H7 (cell line): ENCODE measurements at regions not wholly inside any gene's neighbourhood (a gene's known extent, or its start where the extent isn't known, plus 50 kb on each side); places are given as distances from the start of the nearest gene placed in this dataset.
"Not testable (repeated sequence)": the region's sequence is repeated elsewhere in the genome, so short reads cannot be mapped to it uniquely, and the experiment has no call there.

Source experiments
- DNase-seq: peaks from one replicate; pipeline ENCODE4 v3.0.0; 2012
- H3K27me3 ChIP-seq: 2 replicates; pipeline ENCODE4 v1.6.0; 2011; ENCODE audit warnings: mild to moderate bottlenecking, low read length; ENCODE audit not compliant: control insufficient read depth, insufficient read depth
- H3K36me3 ChIP-seq: replicated peaks from 2 replicates; pipeline ENCODE4 v1.5.1; 2011; ENCODE audit warnings: low read length; ENCODE audit not compliant: control insufficient read depth, insufficient read depth
- H3K4me3 ChIP-seq: 2 replicates; pipeline ENCODE4 v1.5.1; 2011; ENCODE audit warnings: low read depth, mild to moderate bottlenecking, control low read depth, low read length, moderate library complexity; ENCODE audit not compliant: insufficient read depth

GRCh38 chr7:48780862-48781261 is 143.5 kb upstream of the CDC14C start:
- Histone ChIP-seq H3K27me3 (no peaks in the 10 kb centered on the region), H3K4me3 (no peak overlapping the region), H3K36me3 (no peaks in the 10 kb centered on the region)
- no peak for DNase-seq

GRCh38 chr7:48781752-48782151 is 142.6 kb upstream of the CDC14C start:
- no peaks in the 10 kb centered on the region for H3K27me3 ChIP-seq
- H3K36me3 ChIP-seq = no peaks in the 10 kb centered on the region
- DNase-seq = no peak
- H3K4me3 ChIP-seq = no peak overlapping the region

- Histone ChIP-seq H3K4me3 (no peak overlapping the region), H3K27me3 (no peaks in the 10 kb centered on the region), H3K36me3 (no peaks in the 10 kb centered on the region)
- no peak for DNase-seq
These were observed 141.8 kb upstream of the CDC14C start for GRCh38 chr7:48782511-48782910.

GRCh38 chr7:48786951-48787350 is 137.4 kb upstream of the CDC14C start:
- no peaks in the 10 kb centered on the region for H3K36me3 ChIP-seq
- no peak for DNase-seq
- H3K27me3 ChIP-seq = no peaks in the 10 kb centered on the region
- no peak overlapping the region for H3K4me3 ChIP-seq

- H3K4me3 ChIP-seq = no peak overlapping the region
These were observed 121.1 kb upstream of the CDC14C start for GRCh38 chr7:48803250-48803649.

GRCh38 chr7:48806731-48807130 is 117.6 kb upstream of the CDC14C start:
- no peak overlapping the region for H3K4me3 ChIP-seq
- no peak for DNase-seq

More at GRCh38 chr7:48803250-48803649, 121.1 kb upstream of the CDC14C start:
- Histone ChIP-seq H3K27me3 (no peaks in the 10 kb centered on the region), H3K36me3 (no peaks in the 10 kb centered on the region)
- no peak for DNase-seq

GRCh38 chr7:48811071-48811470 is 113.3 kb upstream of the CDC14C start:
- Histone ChIP-seq H3K36me3 (no peaks in the 10 kb centered on the region), H3K4me3 (no peak overlapping the region), H3K27me3 (no peaks in the 10 kb centered on the region)
- DNase-seq = no peak

More at GRCh38 chr7:48806731-48807130, 117.6 kb upstream of the CDC14C start:
- H3K27me3 ChIP-seq = no peaks in the 10 kb centered on the region
- H3K36me3 ChIP-seq = no peaks in the 10 kb centered on the region

GRCh38 chr7:48813472-48813871 is 110.9 kb upstream of the CDC14C start:
- DNase-seq = no peak
- H3K36me3 ChIP-seq = no peaks in the 10 kb centered on the region
- H3K4me3 ChIP-seq = no peak overlapping the region
- no peaks in the 10 kb centered on the region for H3K27me3 ChIP-seq

- no peak for DNase-seq
- Histone ChIP-seq H3K27me3 (no peaks in the 10 kb centered on the region), H3K36me3 (no peaks in the 10 kb centered on the region), H3K4me3 (no peak overlapping the region)
These were observed 102.2 kb upstream of the CDC14C start for GRCh38 chr7:48822138-48822537.

- H3K36me3 ChIP-seq = no peaks in the 10 kb centered on the region
- no peak for DNase-seq
- no peaks in the 10 kb centered on the region for H3K27me3 ChIP-seq
- no peak overlapping the region for H3K4me3 ChIP-seq
These were observed 92.0 kb upstream of the CDC14C start for GRCh38 chr7:48832303-48832845.

GRCh38 chr7:48837266-48837665 is 87.1 kb upstream of the CDC14C start:
- Histone ChIP-seq H3K4me3 (no peak overlapping the region), H3K36me3 (no peaks in the 10 kb centered on the region), H3K27me3 (no peaks in the 10 kb centered on the region)
- no peak for DNase-seq

GRCh38 chr7:48839108-48839507 is 85.2 kb upstream of the CDC14C start:
- Histone ChIP-seq H3K36me3 (no peaks in the 10 kb centered on the region), H3K27me3 (no peaks in the 10 kb centered on the region), H3K4me3 (no peak overlapping the region)
- DNase-seq = no peak

GRCh38 chr7:48841739-48842138 is 82.6 kb upstream of the CDC14C start:
- no peak for DNase-seq
- H3K27me3 ChIP-seq = no peaks in the 10 kb centered on the region
- H3K36me3 ChIP-seq = no peaks in the 10 kb centered on the region
- no peak overlapping the region for H3K4me3 ChIP-seq

GRCh38 chr7:48847917-48848316 is 76.4 kb upstream of the CDC14C start:
- H3K36me3 ChIP-seq = no peaks in the 10 kb centered on the region
- H3K4me3 ChIP-seq = no peak overlapping the region
- DNase-seq = no peak
- no peaks in the 10 kb centered on the region for H3K27me3 ChIP-seq

- DNase-seq, H3K36me3 ChIP-seq, H3K4me3 ChIP-seq, H3K27me3 ChIP-seq: not testable (repeated sequence)
These were observed 63.9 kb upstream of the CDC14C start for GRCh38 chr7:48860447-48860846.

GRCh38 chr7:48868916-48869315 is 55.4 kb upstream of the CDC14C start:
- no peak for DNase-seq
- H3K27me3 ChIP-seq = no peaks in the 10 kb centered on the region
- H3K36me3 ChIP-seq = no peaks in the 10 kb centered on the region
- H3K4me3 ChIP-seq = no peak overlapping the region
